IMR-90 (cell line): ENCODE measurements at regions not wholly inside any gene's neighbourhood (a gene's known extent, or its start where the extent isn't known, plus 50 kb on each side); places are given as distances from the start of the nearest gene placed in this dataset.

Source experiments
- ATAC-seq: fragments of 200-7000 bp; cut with Tn5 transposase; 2 replicates; pipeline ENCODE4 v1.9.1; 2020; ENCODE audit warnings: low read depth, mild to moderate bottlenecking, moderate library complexity
- BruUV-seq: library from RNA; stranded (reverse); fragments of 400-500 nt; replicated peaks from 2 replicates; lab custom pipeline; 2021; lab: Mats Ljungman, UMichigan
- CTCF ChIA-PET: fragments of 300-600 bp; formaldehyde crosslinking; extraction: SDS; loops from one replicate; lab custom pipeline; 2021; ENCODE audit warnings: antibody characterized with exemption; lab: Yijun Ruan, JAX
- POLR2A ChIA-PET: fragments of 300-600 bp; sonication (Branson Sonifier 250); formaldehyde crosslinking; loops from one replicate; lab custom pipeline; 2022; ENCODE audit warnings: antibody characterized with exemption; ENCODE audit not compliant: unreplicated experiment; lab: Charles Lee
- DNase-seq: peaks from one replicate; pipeline ENCODE4 v3.0.0; 2013
- H2AFZ ChIP-seq: replicated peaks from 2 replicates; pipeline ENCODE3; 2013; ENCODE audit warnings: low read length, mild to moderate bottlenecking; ENCODE audit not compliant: poor library complexity
- H2AK5ac ChIP-seq: 2 replicates; pipeline ENCODE4 v1.6.1; 2013; ENCODE audit warnings: low read depth, low read length, inconsistent platforms
- H2AK9ac ChIP-seq: replicated peaks from 2 replicates; pipeline ENCODE3; 2013; ENCODE audit warnings: mild to moderate bottlenecking, low read depth, low read length, moderate library complexity; ENCODE audit not compliant: poor library complexity
- H2BK120ac ChIP-seq: 2 replicates; pipeline ENCODE4 v1.6.1; 2013; ENCODE audit warnings: low read depth, low read length, inconsistent platforms
- H2BK15ac ChIP-seq: 3 replicates; pipeline ENCODE4 v1.6.1; 2013; ENCODE audit warnings: low read depth, low read length, inconsistent platforms
- H2BK20ac ChIP-seq: 2 replicates; pipeline ENCODE4 v1.6.1; 2013; ENCODE audit warnings: low read depth, mild to moderate bottlenecking, inconsistent platforms, low read length, moderate library complexity
- H2BK5ac ChIP-seq: 2 replicates; pipeline ENCODE4 v1.6.1; 2013; ENCODE audit warnings: mild to moderate bottlenecking, low read depth, low read length, inconsistent platforms; ENCODE audit not compliant: poor library complexity, severe bottlenecking
- H3K14ac ChIP-seq: replicated peaks from 2 replicates; pipeline ENCODE4 v1.6.1; 2013; ENCODE audit warnings: low read depth, low read length, inconsistent platforms
- H3K18ac ChIP-seq: 2 replicates; pipeline ENCODE4 v1.6.1; 2013; ENCODE audit warnings: low read depth, low read length, control low read depth
- H3K23ac ChIP-seq: 2 replicates; pipeline ENCODE4 v1.6.1; 2013; ENCODE audit warnings: low read depth, low read length, inconsistent platforms
- H3K27ac ChIP-seq: 2 replicates; pipeline ENCODE4 v1.5.1; 2013; ENCODE audit warnings: mild to moderate bottlenecking, control low read depth, low read length; ENCODE audit not compliant: insufficient read depth
- H3K27me3 ChIP-seq: 2 replicates; pipeline ENCODE4 v1.6.1; 2013; ENCODE audit warnings: low read length; ENCODE audit not compliant: control insufficient read depth, insufficient read depth
- H3K36me3 ChIP-seq: 2 replicates; pipeline ENCODE4 v1.6.1; 2013; ENCODE audit warnings: low read length, mixed read lengths; ENCODE audit not compliant: control insufficient read depth, insufficient read depth
- H3K4ac ChIP-seq: 2 replicates; pipeline ENCODE4 v1.6.1; 2013; ENCODE audit warnings: low read depth, low read length, inconsistent platforms
- H3K4me1 ChIP-seq: 2 replicates; pipeline ENCODE4 v1.6.1; 2013; ENCODE audit warnings: low read length, mixed read lengths; ENCODE audit not compliant: control insufficient read depth, insufficient read depth
- H3K4me2 ChIP-seq: 2 replicates; pipeline ENCODE4 v1.6.1; 2013; ENCODE audit warnings: low read depth, mild to moderate bottlenecking, control low read depth, low read length, moderate library complexity
- H3K4me3 ChIP-seq: 2 replicates; pipeline ENCODE4 v1.5.1; 2013; ENCODE audit warnings: low read depth, mild to moderate bottlenecking, control low read depth, low read length, moderate library complexity; ENCODE audit not compliant: insufficient read depth
- H3K56ac ChIP-seq: 2 replicates; pipeline ENCODE4 v1.6.1; 2013; ENCODE audit warnings: low read length, inconsistent platforms; ENCODE audit not compliant: insufficient read depth; ENCODE audit errors: extremely low read depth
- H3K79me1 ChIP-seq, 2 experiments: 2 replicates each; pipeline ENCODE4 v1.6.1; 2013; ENCODE audit warnings: low read length in 2 of 2, inconsistent platforms in 1 of 2, low read depth in 1 of 2
- H3K9ac ChIP-seq: 2 replicates; pipeline ENCODE4 v1.6.1; 2013; ENCODE audit warnings: low read depth, low read length, control low read depth
- H3K9me1 ChIP-seq: 2 replicates; pipeline ENCODE4 v1.6.1; 2013; ENCODE audit warnings: low read length, inconsistent platforms; ENCODE audit not compliant: insufficient read depth
- H3K9me3 ChIP-seq: 2 replicates; pipeline ENCODE4 v1.6.1; 2013; ENCODE audit warnings: low read length; ENCODE audit not compliant: control insufficient read depth, insufficient read depth
- H4K20me1 ChIP-seq: 2 replicates; pipeline ENCODE4 v1.6.1; 2013; ENCODE audit warnings: low read length, inconsistent platforms; ENCODE audit not compliant: insufficient read depth
- H4K5ac ChIP-seq: 2 replicates; pipeline ENCODE4 v1.6.1; 2013; ENCODE audit warnings: mild to moderate bottlenecking, low read depth, low read length, control low read depth
- H4K8ac ChIP-seq, 2 experiments: 2 replicates each; pipeline ENCODE4 v1.6.1; 2013; ENCODE audit warnings: low read depth in 2 of 2, low read length in 2 of 2, control low read depth in 1 of 2, inconsistent platforms in 1 of 2
- H4K91ac ChIP-seq: 2 replicates; pipeline ENCODE4 v1.6.1; 2013; ENCODE audit warnings: low read depth, low read length, inconsistent platforms; ENCODE audit not compliant: insufficient read depth
- BHLHE40 ChIP-seq: fragments of 150-350 bp; IDR thresholded peaks from 2 replicates; pipeline ENCODE4 v1.6.1; 2016; ENCODE audit warnings: mild to moderate bottlenecking, low read depth, low read length
- CEBPB ChIP-seq: IDR thresholded peaks from 2 replicates; pipeline ENCODE4 v1.6.1; 2012; ENCODE audit warnings: low read depth, low read length, improper control_type of control experiment
- CHD1 ChIP-seq: IDR thresholded peaks from 2 replicates; pipeline ENCODE4 v1.6.1; 2012; ENCODE audit warnings: low read depth, low read length, improper control_type of control experiment
- CTCF ChIP-seq: conservative IDR thresholded peaks from 2 replicates; pipeline ENCODE4 v1.5.1; 2012; ENCODE audit warnings: mild to moderate bottlenecking, low read depth, low read length, improper control_type of control experiment
- ELK1 ChIP-seq: fragments of 150-350 bp; IDR thresholded peaks from 2 replicates; pipeline ENCODE4 v1.6.1; 2016; ENCODE audit warnings: low read depth, mild to moderate bottlenecking, low read length, moderate library complexity, borderline replicate concordance
- FOS ChIP-seq: fragments of 150-350 bp; IDR thresholded peaks from 2 replicates; pipeline ENCODE4 v1.6.1; 2016; ENCODE audit warnings: low read depth, low read length
- MAFK ChIP-seq: IDR thresholded peaks from 2 replicates; pipeline ENCODE4 v1.6.1; 2012; ENCODE audit warnings: low read depth, low read length, improper control_type of control experiment
- MAZ ChIP-seq: IDR thresholded peaks from 2 replicates; pipeline ENCODE4 v1.6.1; 2012; ENCODE audit warnings: low read depth, mild to moderate bottlenecking, low read length, improper control_type of control experiment, moderate library complexity, borderline replicate concordance
- MXI1 ChIP-seq: IDR thresholded peaks from 2 replicates; pipeline ENCODE4 v1.6.1; 2012; ENCODE audit warnings: low read depth, mild to moderate bottlenecking, low read length, moderate library complexity, borderline replicate concordance
- NFE2L2 ChIP-seq: fragments of 150-350 bp; IDR thresholded peaks from 2 replicates; pipeline ENCODE4 v1.6.1; 2016; ENCODE audit warnings: low read depth, mild to moderate bottlenecking, low read length
- POLR2A ChIP-seq: IDR thresholded peaks from 2 replicates; pipeline ENCODE4 v1.6.1; 2012; ENCODE audit warnings: mild to moderate bottlenecking, low read depth, low read length
- RAD21 ChIP-seq: IDR thresholded peaks from 2 replicates; pipeline ENCODE4 v1.6.1; 2012; ENCODE audit warnings: low read length, improper control_type of control experiment
- RCOR1 ChIP-seq: IDR thresholded peaks from 2 replicates; pipeline ENCODE4 v1.6.1; 2012; ENCODE audit warnings: mild to moderate bottlenecking, low read length, improper control_type of control experiment; ENCODE audit not compliant: insufficient replicate concordance
- RFX5 ChIP-seq: IDR thresholded peaks from 2 replicates; pipeline ENCODE4 v1.8.0; 2012; ENCODE audit warnings: low read depth, mild to moderate bottlenecking, low read length, moderate library complexity
- SMC3 ChIP-seq: fragments of 150-350 bp; IDR thresholded peaks from 2 replicates; pipeline ENCODE4 v1.6.1; 2016; ENCODE audit warnings: low read depth, mild to moderate bottlenecking, antibody characterized with exemption, low read length, moderate library complexity
- USF2 ChIP-seq: fragments of 150-350 bp; IDR thresholded peaks from 2 replicates; pipeline ENCODE4 v1.6.1; 2017; ENCODE audit warnings: mild to moderate bottlenecking, antibody characterized with exemption, low read length, low read depth
- WGBS, 2 experiments: methylation state at CpG; one replicate each; pipeline versions ENCODE4 v1.1.5 to v1.1.7; 2013; ENCODE audit warnings: missing lambda C conversion rate in 2 of 2; ENCODE audit not compliant: insufficient read length in 1 of 2; ENCODE audit errors: extremely low coverage in 2 of 2; 5-methylcytosine and 5-hydroxymethylcytosine counted together
- dilution Hi-C: fragments of 300-500 bp; cut with HindIII; formaldehyde crosslinking; loops from one replicate; pipeline ENCODE4 v1.14.3; 2018; ENCODE audit warnings: low sequenced_read_pairs; ENCODE audit not compliant: unreplicated experiment
- in situ Hi-C: fragments of 300-500 bp; cut with MboI; formaldehyde crosslinking; loops from 3 replicates; pipeline ENCODE4 v1.14.3; 2019; ENCODE audit warnings: low sequenced_read_pairs, inconsistent platforms, mixed read lengths
- intact Hi-C: fragments of 100-400 bp; cut with micrococcal nuclease; formaldehyde crosslinking; loops from 2 replicates; pipeline ENCODE4 v1.10.0; 2022

- no peak overlapping the region for H3K56ac ChIP-seq
- no CpG with 5 or more reads among the region's 3 CpGs for WGBS, 2 experiments
- H3K23ac ChIP-seq, result no peak overlapping the region
- H2BK20ac ChIP-seq, result no peak overlapping the region
- H3K4me3 ChIP-seq, result no peak overlapping the region
- ChIA-PET CTCF (no interaction called here), POLR2A (no interaction called here)
- DNase-seq (no peak), ATAC-seq (no peak)
- H2AFZ ChIP-seq, result no peak overlapping the region
- H2BK5ac ChIP-seq, result no peak overlapping the region
- H3K27me3 ChIP-seq, result no peaks in the 10 kb centered on the region
- no peak overlapping the region for H3K9ac ChIP-seq
- H2AK9ac ChIP-seq, result no peak overlapping the region
- no peak overlapping the region for H2AK5ac ChIP-seq
- H4K91ac ChIP-seq, result no peak overlapping the region
- no peak overlapping the region for H4K8ac ChIP-seq
- H2BK15ac ChIP-seq, result no peak overlapping the region
- intact Hi-C loops (no loop called here), in situ Hi-C loops (no loop called here), dilution Hi-C loops (no loop called here)
- no peak overlapping the region for H3K4ac ChIP-seq
- H3K18ac ChIP-seq, result no peak overlapping the region
- no peak overlapping the region for H3K4me2 ChIP-seq
- no peak overlapping the region for H3K27ac ChIP-seq
- no peaks in the 10 kb centered on the region for H4K20me1 ChIP-seq
- H3K9me1 ChIP-seq, result no peaks in the 10 kb centered on the region
- no peak overlapping the region for H3K14ac ChIP-seq
- no peak for TF ChIP-seq ELK1
- TF ChIP-seq POLR2A, result no peak
- TF ChIP-seq BHLHE40, result no peak
- TF ChIP-seq RFX5, result no peak
- no peak for TF ChIP-seq RCOR1
- no peak for TF ChIP-seq CTCF
- TF ChIP-seq FOS, result no peak
- TF ChIP-seq NFE2L2, result no peak
- TF ChIP-seq MAFK, result no peak
- TF ChIP-seq MXI1, result no peak
- TF ChIP-seq MAZ, result no peak
- no peak for TF ChIP-seq CEBPB
- TF ChIP-seq USF2, result no peak
- TF ChIP-seq CHD1, result no peak
- no peak for TF ChIP-seq SMC3
- no peak for TF ChIP-seq RAD21
- H2BK120ac ChIP-seq, result no peak overlapping the region
- BruUV-seq, result no TSS peak
- no peaks in the 10 kb centered on the region for H3K79me1 ChIP-seq
- H4K5ac ChIP-seq, result no peak overlapping the region
- no peaks in the 10 kb centered on the region for H3K4me1 ChIP-seq
- peaks cover 4% of the 10 kb centered on the region for H3K9me3 ChIP-seq
- H3K36me3 ChIP-seq, result no peaks in the 10 kb centered on the region
Observed at GRCh38 chr2:192783643-192784042, 588.9 kb upstream of the TMEFF2 start.
